Tibial nerve (tissue), 3 donors: ENCODE measurements at regions not wholly inside any gene's neighbourhood (a gene's known extent, or its start where the extent isn't known, plus 50 kb on each side); places are given as distances from the start of the nearest gene placed in this dataset.

Experiments
- CTCF ChIP-seq, 5 experiments: fragments of 200-600 bp in 3 of 5; fragments of 450-650 bp in 2 of 5; sonication (generic) in 3 of 5; IDR thresholded peaks; one replicate each; pipeline ENCODE4 v1.5.1; 2016 to 2019; ENCODE audit warnings: antibody characterized with exemption in 5 of 5, mild to moderate bottlenecking in 3 of 5, moderate library complexity in 2 of 5
- POLR2A ChIP-seq, 2 donors: fragments of 450-650 bp; IDR thresholded peaks; one replicate each; pipeline ENCODE4 v1.6.1; 2017; ENCODE audit warnings: antibody characterized with exemption in 2 of 2, mild to moderate bottlenecking in 2 of 2, moderate library complexity in 2 of 2

GRCh38 chr12:125922330-125922729 lies 857.1 kb downstream of the AACS start:
- TF ChIP-seq POLR2A (IDR thresholded peaks at IDR 0.05) (no peak), CTCF (IDR thresholded peaks at IDR 0.05) (no peak)
